ENCODE measurements at regions not wholly inside any gene's neighbourhood (a gene's known extent, or its start where the extent isn't known, plus 50 kb on each side); places are given as distances from the start of the nearest gene placed in this dataset.
"Not testable (repeated sequence)": the region's sequence is repeated elsewhere in the genome, so short reads cannot be mapped to it uniquely, and the experiment has no call there.

DNA sequence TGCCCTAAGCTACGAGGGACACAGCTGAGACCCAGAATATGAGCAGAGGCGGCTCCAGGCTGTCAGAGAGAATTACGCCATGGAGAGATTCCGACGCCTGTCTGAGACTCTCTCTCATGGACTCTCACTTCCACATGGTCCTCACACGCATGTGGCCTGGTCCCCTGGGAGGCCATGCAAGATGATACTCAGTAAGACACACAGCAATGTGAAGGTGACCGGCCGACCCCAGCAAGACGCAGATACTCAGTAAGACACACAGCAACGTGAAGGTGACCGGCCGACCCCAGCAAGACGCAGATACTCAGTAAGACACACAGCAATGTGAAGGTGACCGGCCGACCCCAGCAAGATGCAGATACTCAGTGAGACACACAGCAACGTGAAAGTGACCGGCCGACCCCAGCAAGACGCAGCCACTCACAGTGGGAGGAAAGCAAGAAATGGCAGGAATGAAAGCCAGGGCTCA, 400.8 kb upstream of the MYT1L start:
- DNase-seq = peak; percentile 32

DNA sequence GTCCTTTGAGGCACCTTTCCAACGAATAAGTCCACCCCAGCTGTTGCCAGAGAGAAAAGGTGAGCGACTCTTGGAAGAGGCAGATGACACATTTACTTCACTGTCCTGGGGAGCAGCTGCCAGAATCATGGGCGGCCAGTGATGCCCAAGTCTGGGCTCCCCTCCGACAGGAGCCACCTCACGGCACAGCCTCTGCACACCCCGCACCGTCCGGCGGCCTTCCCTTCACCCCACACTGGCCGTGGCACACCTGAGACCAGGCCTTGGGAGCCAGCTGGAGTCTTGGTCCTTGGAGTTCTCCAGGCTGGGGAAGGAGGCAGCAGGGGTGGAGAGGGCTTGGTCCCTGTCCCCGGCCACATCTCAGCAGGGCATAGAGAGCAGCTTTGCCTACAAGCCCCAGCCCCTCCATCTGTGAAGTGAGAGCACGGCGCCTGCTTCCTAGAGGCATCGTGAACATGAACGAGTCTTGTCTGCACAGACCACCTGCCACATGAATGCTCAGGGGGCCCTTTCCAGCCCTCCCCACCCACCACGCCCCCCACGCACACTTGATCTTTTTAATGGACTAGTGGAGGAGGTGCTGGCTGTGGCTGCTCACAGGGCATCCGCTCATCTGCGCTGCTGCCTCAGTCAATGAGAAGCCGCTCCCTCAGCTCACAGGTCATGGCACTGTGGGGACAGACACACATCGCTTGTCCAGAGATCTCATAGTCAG, 400.2 kb upstream of the MYT1L start:
- peak; percentile 59 for DNase-seq

DNA sequence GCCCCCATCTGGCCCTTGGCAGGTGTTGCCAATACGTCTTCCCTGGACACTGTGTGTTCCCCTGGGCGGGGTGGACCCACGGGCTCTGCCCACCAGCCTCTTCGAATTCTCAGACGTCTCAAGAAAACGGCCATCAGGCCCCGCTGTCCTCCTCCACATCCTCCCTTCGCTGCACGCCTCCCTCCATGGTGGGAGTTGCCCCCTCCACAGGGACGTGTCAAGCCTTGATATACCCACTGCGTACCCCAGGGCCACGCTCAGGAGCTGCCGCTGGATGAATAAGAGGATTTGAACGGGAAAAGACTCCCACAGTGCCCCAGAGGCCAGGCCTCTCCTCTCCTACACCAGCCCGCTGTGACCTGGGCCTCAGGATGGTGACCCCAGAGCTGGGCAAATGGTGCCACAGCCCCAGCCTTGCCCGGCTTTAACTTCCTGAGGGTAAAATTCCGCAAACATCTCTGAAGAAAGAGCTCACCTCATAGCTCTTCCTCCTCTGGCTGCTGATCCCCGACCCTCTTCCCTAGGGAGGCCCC, 399.3 kb upstream of the MYT1L start:
- no peak for DNase-seq

DNA sequence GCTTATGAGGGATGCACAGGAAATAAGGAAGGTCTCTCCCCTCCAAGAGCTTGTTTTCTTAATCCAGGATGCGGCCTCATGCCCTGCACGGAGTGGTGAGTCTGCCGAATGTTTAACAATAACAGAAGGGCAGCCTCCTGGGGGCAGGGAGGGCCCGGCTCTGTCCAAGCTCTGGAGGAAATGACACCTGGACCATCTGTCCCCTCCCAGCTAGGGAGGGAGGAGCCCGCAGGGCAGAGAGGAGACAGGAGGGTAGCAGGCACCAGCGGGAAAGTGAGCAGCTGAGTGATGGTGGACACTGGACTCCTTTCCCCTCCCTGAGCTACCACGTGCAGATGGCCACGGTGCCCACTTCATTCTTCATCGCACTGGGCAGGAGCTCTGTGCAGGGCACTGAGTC, 398.2 kb upstream of the MYT1L start:
- no peak for DNase-seq

DNA sequence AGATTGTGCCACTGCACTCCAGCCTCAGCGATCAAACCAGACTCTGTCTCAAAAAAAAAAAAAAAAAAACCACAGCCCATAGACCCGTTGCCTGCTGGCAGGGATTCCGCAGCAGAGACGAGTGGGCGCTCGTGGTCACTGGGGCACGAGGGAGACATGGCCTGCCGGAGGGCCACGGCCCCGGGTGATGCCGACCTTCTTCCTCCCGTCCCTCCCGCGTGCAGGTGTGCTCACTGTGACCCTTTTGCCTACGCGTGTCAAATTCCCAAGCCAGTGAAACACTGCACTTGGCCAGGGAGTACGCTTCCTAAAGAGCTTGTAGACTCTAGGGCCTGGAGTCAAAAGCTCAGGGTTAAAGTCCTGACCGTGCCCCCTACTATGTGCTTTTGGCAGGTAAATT, 397.6 kb upstream of the MYT1L start:
- no peak for DNase-seq

DNA sequence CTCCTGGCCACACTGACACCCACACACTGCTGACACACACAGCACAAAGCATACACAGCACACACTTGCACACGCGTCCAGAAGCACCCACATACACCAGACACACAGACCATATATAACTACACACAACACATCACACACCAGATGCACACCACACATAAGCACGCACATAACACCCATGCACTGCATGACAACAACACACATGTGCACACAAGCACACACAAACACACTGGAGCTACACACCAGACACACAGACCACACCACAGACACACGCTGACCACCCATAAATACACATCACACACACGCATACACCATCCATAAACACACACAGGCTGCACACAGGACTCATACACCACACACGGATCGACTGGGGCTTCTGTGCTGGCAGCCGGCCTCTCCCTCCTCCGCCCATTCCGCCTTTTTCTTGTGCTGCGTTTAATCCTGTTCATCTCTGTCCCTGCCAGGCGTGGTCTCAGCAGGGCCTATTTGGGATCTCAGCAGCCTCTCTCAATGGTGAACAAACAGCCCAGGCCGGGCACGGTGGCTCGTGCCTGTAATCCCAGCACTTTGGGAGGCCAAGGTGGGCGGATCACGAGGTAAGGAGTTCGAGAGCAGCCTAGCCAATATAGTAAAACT, 396.9 kb upstream of the MYT1L start:
- no peak for DNase-seq

DNA sequence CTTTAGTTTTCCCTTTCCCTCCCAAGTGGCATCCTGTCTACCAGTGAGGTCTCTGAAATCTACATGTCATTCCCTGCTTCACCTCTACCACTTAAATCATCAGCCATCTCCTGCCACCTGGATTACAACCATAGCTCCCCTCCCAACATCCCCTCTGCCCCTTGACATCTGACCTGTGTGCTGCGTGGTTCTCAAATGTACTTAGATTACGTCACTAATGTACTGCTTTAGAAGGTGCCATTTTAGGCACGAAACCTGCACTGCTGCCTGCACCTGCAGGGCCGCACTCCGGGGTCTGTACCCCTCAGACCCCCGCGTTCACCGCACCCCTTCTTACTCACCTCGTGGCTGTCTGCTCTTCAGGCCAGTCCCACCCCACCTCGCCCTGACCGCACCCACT, 395.1 kb upstream of the MYT1L start:
- no peak for DNase-seq

DNA sequence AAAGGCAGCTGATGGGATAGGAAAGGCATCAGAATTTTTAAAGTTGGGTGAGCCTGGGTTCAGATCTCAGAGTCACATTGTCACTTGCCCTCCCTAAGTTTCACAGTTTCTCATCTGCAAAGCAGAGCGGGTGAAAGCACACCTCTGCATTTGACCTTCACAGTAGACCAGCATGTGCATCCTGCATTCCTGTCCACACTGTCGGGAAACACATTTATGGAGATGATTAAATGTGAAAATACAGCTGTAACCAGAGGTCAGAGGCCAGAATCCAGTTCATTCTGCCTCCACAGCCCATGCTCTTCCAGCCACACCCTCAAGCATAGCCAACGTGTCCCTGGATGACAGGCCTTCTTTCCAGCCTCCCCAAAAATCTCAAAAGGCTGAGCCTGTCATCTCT, 392.0 kb upstream of the MYT1L start:
- DNase-seq = no peak

DNA sequence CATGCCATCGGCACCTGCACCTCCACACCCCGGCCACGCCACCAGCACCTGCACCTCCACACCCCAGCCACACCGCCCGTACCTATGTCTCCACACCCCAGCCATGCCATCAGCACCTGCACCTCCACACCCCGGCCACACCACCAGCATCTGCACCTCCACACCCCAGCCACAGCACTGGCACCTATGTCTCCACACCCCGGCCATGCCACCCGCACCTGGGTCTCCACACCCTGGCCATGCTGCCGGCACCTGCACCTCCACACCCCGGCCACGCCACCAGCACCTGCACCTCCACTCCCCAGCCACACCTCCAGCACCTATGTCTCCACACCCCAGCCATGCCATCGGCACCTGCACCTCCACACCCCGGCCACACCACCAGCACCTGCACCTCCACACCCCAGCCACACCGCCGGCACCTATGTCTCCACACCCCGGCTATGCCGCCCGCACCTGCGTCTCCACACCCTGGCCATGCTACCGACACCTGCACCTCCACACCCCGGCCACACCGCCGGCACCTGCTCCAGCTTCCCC, 390.3 kb upstream of the MYT1L start:
- DNase-seq = no peak

DNA sequence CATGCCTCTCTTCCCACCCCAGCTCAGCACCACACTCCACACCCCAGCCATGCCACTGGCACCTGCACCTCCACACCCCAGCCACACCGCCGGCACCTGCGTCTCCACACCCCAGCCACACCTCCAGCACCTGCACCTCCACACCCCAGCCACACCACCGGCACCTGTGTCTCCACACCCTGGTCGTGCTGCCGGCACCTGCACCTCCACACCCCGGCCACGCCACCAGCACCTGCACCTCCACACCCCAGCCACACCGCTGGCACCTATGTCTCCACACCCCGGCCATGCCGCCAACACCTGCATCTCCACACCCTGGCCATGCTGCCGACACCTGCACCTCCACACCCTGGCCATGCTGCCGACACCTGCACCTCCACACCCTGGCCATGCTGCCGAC, 389.7 kb upstream of the MYT1L start:
- not testable (repeated sequence) for DNase-seq

DNA sequence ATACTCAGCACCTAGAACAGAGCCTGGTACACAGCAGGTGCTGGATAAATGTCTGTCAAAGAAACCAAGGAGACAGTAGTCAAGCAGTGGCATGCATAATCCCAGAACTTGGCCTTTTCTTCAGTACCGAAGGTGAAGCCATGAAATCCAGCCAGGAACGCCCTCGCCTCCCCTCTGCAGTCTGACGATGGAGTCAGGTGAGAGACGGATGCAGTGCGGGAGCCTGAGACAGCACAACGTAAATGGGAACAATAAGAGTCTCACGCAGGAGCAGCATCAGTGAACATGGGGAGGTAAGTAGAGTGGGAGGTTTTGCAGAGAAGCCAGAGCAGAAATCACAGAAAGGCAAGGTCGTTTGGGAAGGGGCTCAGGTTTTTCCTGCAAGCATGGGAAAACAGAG, 389.3 kb upstream of the MYT1L start:
- no peak for DNase-seq

DNA sequence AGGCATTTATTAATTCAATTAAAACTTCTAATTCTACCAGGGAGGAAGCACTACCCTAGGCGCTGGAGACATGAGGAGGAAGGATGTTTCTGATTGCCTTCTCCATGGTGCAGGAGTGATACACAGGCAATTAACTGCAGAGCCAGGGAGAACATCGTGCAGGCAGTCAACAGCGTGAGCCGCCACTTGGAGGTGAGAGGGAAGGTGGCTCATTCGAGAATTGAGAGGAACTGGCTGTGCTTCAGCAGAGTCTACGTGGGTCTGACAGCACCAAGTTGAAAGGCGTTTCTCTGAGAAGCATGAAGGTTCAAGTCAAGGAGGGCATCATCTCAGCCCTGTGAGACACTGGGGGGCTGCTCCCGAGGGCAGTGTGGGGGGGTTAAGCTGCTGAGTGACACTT, 388.7 kb upstream of the MYT1L start:
- no peak for DNase-seq

DNA sequence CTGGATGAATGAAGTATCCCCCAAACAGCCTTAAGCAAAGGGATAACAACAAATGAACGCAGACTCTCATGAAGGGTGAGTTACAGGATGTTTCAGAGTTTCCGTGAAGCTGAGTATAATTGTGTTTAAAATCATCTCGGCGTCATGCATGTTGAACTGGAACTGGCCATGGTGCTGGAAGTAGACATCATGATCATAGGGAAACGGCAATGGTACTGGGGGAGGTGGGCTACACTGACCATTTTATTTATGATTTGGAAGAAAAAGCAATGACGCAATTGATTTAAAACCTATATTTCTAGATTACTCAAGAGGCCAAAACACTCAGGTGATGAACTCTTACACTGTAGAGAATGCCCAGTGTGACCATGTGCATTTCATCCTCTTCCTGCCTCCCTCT, 387.9 kb upstream of the MYT1L start:
- DNase-seq = no peak

DNA sequence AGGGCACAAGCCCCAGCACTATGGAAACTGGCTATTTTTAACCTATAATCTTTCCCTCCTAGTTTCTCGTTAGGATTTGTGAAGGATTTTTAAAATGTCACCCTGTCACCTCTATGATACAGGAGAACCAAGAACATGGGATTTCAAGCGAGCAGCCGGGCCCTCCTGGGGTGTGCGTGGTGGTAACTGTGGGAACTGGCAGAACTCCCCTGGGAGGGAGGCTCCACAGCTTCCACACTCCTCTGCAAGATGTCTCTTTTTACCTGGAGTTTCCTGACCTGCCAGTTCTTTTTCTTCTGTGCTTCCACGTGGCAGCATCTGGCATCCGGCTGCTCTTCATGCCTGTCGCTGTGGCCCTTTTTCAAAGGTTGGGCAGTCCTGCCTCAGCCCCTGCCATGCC, 386.3 kb upstream of the MYT1L start:
- DNase-seq = no peak

DNA sequence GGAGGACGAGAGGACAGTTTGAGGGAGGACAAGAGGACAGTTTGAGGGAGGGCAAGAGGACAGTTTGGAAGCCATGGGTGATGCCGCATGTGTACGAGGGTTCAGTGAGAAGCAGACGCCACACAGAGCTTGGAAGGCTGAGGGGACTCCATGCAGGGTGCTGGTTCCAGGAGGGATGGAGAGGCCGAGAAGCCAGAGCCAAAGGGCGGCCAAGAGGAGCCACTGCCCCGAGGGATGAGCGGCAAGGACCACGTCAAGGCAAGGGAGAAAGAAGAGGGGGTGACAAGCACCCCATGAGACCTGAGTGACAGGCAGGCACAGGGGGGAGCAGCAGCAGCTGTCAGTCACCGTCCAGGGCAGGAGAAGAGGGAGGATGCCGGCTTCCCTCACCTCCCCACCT, 385.7 kb upstream of the MYT1L start:
- DNase-seq = no peak

DNA sequence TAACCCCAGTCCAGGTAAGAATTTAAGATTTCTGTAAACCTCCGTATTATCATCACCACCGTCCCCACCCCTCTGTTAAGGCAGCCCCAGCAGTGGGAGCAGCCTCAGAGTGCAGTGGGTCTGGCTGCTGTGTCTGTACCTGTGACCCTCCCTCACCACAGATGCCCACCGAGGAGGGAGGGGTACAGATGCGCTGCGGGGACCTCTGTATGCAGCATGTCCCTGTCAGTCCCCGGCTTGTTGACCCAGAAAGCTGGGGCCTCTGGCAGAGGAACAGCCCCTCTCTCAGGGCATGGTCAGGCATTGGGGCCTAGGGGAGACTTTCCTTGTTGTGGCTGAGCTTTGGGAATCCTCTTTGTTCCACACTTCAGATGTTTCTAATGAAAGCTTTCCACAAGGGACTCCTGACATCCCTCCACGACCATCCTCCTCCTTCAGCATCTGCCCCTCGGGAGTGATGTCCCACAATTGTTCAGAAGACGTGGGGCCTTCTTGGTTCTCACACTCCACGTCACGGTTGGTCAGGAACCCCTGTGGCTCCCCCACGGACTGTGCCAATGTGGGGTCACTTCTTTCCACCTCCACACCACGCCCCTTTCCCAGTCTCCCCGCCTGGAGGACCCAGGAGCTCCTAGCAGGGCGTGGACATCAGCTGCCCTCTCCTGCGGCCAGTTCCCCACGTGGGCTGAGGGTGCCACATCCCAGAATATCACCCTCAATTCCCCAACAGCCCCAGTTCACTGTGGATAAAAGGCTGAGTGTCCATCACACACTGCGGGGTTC, 384.2 kb upstream of the MYT1L start:
- DNase-seq = no peak

DNA sequence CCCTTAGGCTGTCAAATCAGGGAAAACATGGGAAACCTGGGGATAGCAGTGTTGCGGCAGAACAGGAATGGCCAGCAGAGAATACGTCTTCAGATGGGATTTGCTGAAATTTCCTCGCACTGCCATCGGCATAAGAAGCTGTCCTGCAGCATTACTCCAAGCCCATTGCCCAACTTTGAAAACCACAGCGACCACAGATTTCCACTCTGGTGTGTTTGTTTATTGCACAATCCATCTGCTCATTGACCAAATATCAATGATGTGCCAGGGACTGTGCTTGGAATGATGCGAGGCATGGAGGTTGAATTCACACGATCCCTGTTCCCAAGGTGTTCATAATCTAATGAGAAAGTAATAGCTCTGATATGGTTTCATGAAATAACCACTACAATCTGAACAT, 383.3 kb upstream of the MYT1L start:
- no peak for DNase-seq

DNA sequence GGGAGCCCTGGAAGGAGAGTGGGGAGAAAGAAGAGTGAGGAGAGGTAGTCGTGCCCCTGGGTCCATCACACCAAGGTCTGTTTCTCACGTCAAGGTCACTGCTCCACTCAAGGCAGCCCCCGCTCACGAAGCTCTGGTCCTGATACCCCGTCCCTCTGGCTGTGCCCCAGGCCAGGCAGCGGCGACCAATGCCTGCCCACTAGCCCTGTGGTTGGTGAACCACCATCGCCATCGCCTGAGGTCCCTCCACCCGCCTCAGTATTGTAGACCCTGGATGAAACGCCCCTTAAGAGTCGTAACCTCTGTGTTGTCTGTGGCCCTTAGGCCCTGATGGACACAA, 378.3 kb upstream of the MYT1L start:
- no peak for DNase-seq

DNA sequence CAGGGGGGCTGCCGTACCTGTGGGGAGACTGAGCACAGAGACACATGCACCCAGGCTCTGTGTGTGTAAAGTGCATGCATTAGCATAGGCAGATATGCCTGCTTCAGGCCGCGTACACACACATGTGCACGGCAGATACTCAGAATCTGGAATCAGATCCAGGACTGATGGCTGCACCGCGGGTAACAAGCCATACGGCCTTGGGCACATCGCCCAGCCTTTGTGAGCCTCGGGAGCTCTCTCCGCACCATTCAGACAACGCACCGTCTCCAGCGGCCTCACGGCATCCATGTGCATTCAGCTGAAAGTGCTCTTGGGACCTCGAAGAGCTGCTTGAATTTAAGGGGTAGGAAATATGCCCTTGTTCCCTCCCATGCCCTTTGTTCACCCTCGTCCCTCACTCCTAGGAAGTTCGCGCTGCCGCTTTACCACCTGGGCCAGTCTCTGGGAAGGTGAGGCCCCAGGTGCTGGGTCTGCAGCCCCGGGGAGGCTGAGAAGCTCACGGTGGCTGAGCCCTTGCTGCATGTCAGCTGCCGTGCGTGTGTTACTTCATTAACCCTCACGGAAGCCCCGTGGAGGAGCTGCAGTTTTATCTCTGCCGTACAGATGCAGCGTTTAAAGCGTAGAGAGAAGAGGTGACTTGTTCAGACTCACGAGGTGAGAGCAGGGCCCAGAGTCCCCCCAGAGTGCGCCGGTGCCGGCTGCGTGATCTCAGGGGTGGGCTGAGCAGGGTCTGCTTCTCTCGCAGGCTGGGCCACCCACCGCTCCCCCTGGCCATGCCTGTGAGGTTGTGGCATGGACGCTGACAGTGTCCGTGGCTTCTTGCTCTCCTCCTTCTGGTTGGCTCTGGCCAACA, 377.7 kb upstream of the MYT1L start:
- peak; percentile 62 for DNase-seq

DNA sequence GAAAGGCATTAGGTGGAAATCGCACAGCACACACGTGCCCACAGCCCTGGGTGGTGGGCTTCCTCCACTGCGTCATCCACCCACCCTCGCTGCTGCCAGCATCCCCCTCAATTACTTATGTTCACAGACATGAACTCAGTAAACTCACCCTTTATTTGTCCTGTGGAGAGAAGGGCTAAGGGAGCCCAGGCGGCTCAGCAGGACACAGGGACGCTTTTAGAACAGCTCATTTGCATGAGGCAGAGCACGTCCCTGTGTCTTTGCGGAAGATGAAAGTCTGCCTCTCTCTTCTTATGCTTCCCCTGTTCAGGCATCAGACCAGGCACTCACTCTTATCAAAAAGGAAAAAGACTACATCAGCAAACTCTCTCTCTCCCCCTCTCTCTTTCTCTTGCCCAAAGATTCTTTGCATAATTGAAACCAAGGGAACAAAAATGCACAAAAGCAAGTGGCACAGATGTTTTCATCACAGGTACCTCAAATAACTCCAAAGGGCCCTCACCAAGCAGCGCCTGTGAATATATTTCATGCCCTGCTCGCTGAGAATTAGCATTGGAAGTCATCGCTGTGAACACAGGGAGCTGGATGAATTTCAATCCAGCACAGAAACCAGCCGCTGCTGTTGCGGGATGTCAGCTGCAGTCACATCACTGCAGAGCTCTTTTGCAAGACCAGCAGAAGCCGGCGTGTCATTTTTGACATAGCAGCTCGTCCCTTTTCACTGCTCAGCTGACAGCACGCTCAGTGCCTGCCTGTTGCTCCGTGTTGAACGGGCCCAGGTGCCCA, 376.3 kb upstream of the MYT1L start:
- DNase-seq = peak; percentile 73

DNA sequence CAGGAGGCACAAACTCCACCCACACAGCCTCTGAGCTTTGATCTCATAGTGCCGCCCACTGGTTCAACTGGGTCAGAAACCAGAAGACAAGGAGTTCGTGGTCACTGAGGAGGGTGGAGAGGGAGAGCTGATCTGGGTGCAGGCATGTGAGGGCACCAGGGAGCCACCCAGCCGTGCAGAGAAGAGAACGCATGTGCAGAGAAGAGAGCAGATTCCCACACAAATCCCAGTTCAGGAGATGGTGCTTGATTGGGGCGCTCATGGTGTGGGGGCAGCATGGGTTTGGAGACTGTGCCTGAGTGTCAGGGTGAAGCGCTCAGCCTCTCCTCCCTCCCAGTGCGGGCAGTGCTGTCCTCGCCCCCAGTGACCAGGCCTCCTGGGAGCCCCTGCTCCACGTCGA, 375.2 kb upstream of the MYT1L start:
- DNase-seq = no peak

DNA sequence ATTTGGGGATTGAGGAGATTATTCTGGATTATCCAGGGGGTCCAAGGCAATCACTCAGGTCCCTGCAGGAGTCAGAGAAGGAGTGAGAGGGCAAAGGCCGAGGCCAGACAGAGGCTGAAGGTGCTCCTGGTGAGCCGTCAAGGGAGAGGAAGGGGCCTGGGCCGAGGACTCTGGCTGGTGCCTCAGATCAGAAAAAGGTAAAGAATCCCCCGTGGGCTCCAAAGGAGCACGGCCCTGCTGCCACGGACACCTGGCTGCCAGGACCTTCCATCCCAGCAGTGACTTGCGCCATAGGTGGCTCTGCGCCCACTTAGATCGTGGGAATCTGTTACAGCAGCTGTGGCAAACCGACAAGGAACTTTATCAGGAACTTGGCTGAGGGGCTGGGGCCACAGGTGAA, 374.8 kb upstream of the MYT1L start:
- DNase-seq = no peak

All from retina (tissue), 1 donor.